Eye (tissue), 1 donor: ENCODE measurements at regions not wholly inside any gene's neighbourhood (a gene's known extent, or its start where the extent isn't known, plus 50 kb on each side); places are given as distances from the start of the nearest gene placed in this dataset.

Source experiments
- DNase-seq: peaks from one replicate; pipeline ENCODE4 v3.0.0-alpha.2; 2015

DNA sequence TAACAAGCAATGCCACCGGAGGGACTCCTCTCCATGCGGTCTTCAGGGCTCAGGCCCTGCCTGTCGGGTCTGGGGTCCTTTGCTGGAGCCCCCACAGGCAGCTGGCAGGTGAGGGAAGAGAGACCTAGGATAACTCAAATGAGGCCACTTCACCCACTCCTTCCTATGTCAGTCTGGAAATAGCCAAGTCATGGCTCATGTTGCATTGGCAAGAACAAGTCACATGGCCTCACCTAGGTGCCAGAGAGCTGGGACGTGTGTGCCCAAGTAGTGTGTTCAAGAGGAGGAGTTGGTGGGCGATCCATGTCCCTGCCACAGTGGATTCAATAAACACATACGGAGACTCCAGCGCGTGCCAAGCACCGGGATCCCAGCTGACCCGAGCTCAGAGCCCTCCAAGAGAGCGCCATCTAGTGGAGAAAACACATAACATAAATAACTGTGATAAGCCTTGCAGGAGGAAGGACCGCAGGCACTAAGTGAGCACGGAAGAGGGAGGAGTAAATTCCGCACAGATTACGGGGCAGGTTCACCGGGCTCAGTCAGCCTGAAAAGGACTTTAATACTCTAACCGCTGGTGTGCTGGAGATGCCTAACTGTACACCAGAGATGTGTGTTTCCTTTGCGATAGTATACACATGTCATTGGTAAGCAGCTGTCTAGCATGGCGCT, 580.8 kb downstream of the CCDC171 start:
- DNase-seq, result peak; percentile 87

DNA sequence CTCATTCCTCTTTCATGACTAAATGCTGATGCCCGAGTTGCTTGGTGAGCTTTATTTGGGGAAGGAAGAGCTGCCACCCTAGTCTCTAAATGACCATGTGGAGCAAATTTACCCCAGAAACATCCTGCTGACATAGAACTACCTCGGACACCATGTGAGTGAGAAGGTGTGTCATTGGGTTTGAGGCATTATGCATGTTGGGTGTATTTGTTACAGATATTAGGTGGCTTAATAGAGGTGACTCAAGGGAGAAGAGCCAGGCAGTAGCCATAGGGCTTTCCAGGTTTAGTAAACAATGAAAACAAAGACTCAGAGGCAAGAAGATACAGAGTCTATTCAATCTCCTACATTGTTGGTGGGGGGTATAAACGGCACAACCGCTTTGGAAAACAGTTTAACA, 581.5 kb downstream of the CCDC171 start:
- no peak for DNase-seq

GRCh38 chr9:16135968-16136367, 583.1 kb downstream of the CCDC171 start:
- no peak for DNase-seq

- no peak for DNase-seq
These were observed 583.6 kb downstream of the CCDC171 start for GRCh38 chr9:16136451-16136850.

DNA sequence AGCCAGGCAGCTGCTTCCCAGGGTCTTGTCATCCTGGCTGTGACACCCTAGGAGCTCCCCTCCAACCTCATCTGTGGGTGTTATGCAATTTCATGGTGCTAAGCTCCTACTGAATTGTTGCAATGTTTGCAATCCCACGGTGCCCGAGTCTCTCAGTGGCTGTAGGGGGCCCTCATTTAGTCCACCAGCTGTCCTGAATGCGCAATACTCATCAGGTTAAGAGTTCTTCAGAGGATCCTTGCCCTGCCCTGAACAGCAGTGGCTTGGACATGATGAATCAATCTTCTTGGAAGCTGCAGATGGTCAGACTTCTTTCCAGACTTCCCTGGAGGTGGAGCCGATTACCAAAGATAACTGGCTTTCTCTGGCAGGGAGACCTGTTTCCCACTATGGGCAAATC, 584.1 kb downstream of the CCDC171 start:
- DNase-seq, result no peak

- DNase-seq, result peak; percentile 69
These were observed 586.0 kb downstream of the CCDC171 start for GRCh38 chr9:16138561-16139491.

DNA sequence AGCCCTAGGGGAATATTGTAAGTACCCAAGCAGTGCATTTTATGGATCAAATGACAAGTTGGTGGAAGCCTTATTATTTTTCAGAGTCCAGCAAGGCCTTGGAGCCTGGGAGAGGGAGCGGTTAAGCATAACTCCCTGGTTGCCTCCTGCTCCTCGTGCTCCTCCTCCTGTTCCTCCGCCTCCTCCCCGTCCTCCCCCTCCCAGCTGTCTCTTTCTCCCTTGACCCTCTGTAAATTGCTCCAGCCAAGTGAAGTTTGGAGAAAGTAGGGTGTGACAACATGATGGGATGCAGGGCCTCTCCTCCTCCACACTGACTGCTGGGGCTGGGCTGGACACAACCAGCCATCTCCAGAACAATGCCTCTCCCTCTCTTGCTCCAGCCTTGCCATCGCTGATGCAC, 586.9 kb downstream of the CCDC171 start:
- DNase-seq, result no peak

- DNase-seq, result no peak
These were observed 590.5 kb downstream of the CCDC171 start for GRCh38 chr9:16143310-16143709.

DNA sequence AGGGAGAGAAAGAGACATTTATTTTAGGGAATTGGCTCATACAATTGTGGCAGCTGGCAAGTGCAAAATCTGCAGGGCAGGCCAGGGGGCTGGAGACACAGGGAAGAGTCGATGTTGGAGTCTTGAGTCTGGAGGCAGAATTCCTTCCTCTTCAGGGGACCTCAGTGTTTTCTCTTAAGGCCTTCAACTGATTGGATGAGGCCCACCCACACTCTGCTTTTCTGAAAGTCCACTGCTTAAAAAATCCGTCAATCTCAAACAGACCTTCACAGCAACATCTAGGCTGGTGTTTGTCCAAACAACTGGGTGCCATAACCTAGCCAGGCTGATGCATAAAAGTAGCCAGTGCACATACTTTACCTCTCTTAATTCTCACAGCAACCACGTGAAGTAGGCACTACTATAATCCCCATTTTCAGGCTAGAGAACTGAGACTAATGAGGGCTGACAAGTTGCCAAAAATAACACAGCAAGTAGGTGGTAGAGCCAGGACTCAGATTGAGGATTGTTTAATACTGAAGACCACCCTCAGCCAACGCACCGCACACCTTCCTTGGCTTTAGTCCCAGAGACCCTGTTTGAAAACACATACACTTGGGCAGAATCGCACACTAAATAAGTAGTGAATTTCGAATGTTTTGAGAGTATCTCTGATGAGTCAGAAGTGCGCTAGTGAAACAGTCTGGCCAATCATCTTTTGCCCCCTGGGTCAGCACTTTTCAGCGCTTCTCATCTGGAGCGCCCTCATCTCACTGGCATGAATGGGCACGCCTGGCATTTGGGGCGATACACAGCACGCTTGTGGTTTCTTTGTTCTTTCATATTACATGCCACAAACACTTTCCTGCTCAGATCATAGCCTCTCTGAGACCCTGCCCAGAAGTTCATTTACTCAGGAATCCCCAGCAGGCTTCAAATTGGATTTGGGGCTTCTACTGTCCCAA, 591.4 kb downstream of the CCDC171 start:
- DNase-seq, result no peak

DNA sequence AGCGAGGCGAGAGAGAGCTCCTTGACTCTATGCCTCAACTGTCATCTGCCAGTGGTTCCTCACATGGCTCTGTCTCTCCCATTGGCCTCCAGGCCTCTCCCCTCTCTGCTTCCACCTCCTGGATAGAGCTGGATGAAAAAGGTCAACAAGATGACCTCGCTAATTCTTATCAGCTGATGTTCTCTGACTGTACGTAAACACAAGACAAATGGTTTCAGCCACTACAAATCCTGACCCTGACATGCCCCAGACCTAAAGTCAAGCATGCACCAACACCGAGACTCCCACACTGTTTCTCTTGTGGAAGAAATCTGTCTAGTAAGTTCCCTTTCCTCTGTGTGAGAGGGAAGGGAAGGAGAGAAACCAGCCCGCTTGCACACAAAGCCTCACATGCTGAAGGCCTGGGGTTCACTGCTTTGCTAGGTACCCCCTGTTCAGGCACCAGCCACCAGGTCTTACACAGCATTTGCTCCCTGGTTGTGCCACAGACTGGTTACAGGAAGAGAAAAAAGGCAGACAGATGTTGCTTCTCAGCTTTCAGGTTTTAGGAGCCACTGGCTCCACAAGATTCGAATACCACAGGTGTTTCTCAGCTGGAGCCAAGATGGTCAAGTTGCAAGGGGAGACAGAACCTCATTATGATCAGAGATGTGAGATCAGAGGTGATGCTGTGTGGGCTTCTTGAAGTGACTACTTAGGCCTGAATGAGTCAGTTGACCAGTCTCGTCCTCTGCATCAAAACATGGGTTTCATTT, 592.5 kb downstream of the CCDC171 start:
- no peak for DNase-seq

DNA sequence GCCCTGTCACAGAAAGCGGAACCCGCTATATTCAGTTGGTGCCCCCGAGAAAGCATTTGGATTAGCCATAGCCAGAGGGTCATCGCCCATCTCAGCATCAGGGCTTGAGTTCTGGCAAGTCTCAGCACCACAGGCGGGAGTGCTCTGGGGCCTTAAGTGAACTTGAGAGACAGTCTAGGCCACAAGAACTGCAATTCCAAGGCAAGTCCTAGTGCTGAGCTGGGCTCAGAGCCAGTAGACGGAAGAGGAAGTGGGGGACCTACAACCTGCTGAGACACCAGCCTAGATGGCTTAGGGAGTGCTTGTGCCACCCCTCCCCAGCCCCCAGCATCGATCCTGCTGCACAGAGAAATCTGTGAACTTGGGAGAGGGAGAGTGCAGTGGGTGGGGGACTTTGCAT, 594.9 kb downstream of the CCDC171 start:
- no peak for DNase-seq

- DNase-seq, result no peak
These were observed 597.7 kb downstream of the CCDC171 start for GRCh38 chr9:16150501-16150900.

GRCh38 chr9:16150938-16151650, 598.3 kb downstream of the CCDC171 start:
- DNase-seq, result no peak

DNA sequence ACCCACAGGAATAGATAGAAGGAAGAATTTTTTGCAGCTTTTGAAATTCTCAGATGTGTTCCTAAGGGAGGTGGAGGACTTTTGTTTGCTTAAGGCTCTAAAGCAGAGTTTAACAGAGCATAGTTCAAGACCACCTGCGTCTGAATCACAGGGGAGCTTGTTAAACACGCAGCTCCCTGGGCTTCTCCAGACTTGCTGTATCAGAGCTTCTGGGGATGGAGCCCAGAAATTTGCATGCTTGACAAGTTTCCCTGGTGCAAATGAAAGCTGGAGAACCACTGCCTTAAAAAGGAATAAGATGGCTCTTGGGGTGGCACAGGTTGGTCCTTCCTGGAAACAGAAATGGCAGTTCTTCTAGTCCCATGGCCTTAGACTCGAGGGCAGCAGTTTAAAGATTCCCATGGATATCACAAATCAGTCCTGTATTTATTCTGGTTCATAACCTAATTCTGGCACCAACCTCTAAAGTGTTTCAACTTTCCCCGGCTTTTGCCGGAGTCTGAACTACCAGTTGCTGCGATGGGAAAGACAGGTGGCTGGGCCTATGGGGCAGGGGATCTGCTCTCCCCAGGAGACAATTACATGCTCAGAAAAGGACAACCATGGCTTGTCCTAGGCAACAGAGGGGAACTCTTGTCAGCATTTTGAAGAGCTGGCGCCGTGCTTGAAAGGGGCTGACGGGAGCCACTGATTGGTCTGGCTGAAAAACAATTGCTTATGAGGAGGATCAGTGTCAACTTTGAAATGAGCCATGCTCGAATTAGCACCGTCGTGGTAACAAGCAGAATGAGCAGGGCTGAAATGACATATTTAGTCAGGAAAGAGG, 599.6 kb downstream of the CCDC171 start:
- peak; percentile 70 for DNase-seq

DNA sequence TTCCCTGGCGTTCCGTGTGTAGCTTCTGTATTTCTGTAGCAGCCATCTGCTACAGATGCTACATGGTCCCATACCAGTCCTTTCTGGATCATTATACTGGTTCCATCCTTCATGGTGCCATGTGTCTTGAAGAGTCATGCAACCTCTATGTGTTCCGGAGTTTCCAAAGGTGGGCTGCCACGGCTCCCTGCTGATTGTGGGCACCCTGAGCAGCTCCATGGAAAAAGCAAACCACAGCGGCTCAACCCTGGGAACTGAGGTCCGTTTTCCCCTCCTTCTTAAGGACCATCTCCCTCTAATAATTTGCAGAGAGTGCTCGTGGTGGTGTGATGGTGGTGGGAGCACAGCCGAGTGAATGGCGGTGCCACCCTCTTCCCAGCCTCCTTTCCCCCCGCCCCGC, 600.4 kb downstream of the CCDC171 start:
- DNase-seq, result no peak

DNA sequence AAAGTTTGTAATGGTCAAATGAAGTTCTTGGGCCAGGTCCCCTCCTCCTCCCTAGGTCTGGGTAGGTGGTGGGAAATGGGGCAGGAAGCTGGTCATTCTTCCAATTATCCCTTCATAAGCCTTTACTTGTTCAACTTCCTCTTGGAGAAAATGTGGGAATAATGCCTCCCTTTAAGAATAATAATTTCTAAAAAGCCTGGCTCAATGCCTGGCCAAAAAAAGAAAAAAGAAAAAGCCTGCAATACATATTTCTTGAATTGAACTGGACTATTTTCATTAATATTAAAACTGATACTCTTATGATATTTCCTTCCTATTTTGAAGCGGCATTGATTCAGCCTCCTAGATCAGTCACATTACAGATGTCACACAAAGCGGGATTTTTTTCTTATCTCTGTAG, 600.9 kb downstream of the CCDC171 start:
- no peak for DNase-seq

DNA sequence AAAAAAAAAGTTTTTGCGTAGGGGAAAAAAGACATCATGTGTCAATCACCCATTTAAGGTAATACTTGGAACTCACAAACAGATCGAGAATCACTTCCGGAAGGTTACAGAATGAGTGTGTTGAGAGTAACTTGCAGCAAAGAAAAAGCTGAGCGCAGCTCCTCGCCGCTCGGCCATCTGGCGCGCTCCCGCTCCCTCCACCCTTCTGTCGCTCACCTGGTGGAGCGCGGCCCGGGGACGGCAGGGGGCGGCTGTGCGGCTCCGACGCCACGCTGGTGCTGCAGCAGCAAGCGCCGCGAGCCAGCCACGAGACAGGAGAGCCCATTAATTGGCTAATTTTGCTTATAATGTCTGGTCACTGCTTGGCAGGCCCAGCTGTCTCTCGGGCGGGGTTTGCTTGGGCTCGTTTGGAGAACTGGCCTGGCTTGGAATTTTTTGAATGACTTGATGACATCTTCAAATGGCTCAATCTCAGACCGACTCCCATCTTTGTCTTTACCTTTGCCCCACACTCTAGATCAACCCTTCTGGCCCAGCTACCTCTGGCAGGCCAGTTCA, 601.8 kb downstream of the CCDC171 start:
- DNase-seq, result peak; percentile 84

DNA sequence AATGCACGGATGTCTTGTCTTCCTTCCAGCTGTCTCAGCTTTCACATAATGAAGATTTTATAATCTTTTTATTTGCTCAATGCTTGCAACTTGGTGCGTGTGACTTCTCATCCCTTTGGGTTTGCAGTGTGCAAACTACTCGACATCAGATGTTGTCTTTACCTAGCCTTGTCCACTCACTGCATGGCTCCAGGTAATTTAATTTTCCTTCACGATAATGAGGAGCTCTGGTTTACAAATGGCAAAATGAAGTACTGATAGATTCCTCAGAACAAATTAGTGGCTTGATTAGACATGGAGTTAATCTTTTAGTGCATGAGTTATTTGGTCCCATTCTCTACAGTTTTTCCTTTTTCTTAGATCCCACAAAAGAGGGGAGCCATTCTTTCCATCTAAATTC, 603.0 kb downstream of the CCDC171 start:
- no peak for DNase-seq

- no peak for DNase-seq
These were observed 604.4 kb downstream of the CCDC171 start for GRCh38 chr9:16157216-16157615.

- DNase-seq, result no peak
These were observed 604.8 kb downstream of the CCDC171 start for GRCh38 chr9:16157651-16158050.
